ENCODE measurements at regions not wholly inside any gene's neighbourhood (a gene's known extent, or its start where the extent isn't known, plus 50 kb on each side); places are given as distances from the start of the nearest gene placed in this dataset.

- TF ChIP-seq CTCF (IDR thresholded peaks at IDR 0.05) (no peak), POLR2A (IDR thresholded peaks at IDR 0.05) (no peak)
Measured at GRCh38 chr3:197368821-197369220, 70.4 kb upstream of the DLG1 start.
